ENCODE measurements at regions not wholly inside any gene's neighbourhood (a gene's known extent, or its start where the extent isn't known, plus 50 kb on each side); places are given as distances from the start of the nearest gene placed in this dataset.

GRCh38 chr6:23526526-23526925, 599.5 kb upstream of the NRSN1 start:
- TF ChIP-seq CTCF (conservative IDR thresholded peaks at IDR 0.05; ENCODE audit: low read depth) = no peak
- DNase-seq (ENCODE audit: low spot score) = no peak
- CTCF ChIA-PET = no interaction called here
- POLR2A ChIA-PET (ENCODE audit: low non-redundant PET) = no interaction called here
- no peak overlapping the region for H3K27ac ChIP-seq

- CTCF ChIA-PET = interaction anchor here (0.6 kb wide), 1 partner anchor 307 kb away, joined by 4 read pairs; no protein-coding TSS in a partner anchor
- TF ChIP-seq CTCF (conservative IDR thresholded peaks at IDR 0.05; ENCODE audit: low read depth) = no peak
- no peak overlapping the region for H3K27ac ChIP-seq
- POLR2A ChIA-PET (ENCODE audit: low non-redundant PET) = no interaction called here
- DNase-seq (ENCODE audit: low spot score) = no peak
Observed at GRCh38 chr6:23529902-23530301, 596.1 kb upstream of the NRSN1 start.

GRCh38 chr6:23531666-23532065, 594.3 kb upstream of the NRSN1 start:
- DNase-seq (ENCODE audit: low spot score) = no peak
- ChIA-PET POLR2A (ENCODE audit: low non-redundant PET) (no interaction called here), CTCF (no interaction called here)
- no peak overlapping the region for H3K27ac ChIP-seq
- no peak for TF ChIP-seq CTCF (conservative IDR thresholded peaks at IDR 0.05; ENCODE audit: low read depth)

GRCh38 chr6:23532227-23532626, 593.8 kb upstream of the NRSN1 start:
- CTCF ChIA-PET = no interaction called here
- POLR2A ChIA-PET (ENCODE audit: low non-redundant PET) = no interaction called here
- no peak for DNase-seq (ENCODE audit: low spot score)
- no peak overlapping the region for H3K27ac ChIP-seq
- no peak for TF ChIP-seq CTCF (conservative IDR thresholded peaks at IDR 0.05; ENCODE audit: low read depth)

- CTCF ChIA-PET = no interaction called here
- TF ChIP-seq CTCF (conservative IDR thresholded peaks at IDR 0.05; ENCODE audit: low read depth) = no peak
- POLR2A ChIA-PET (ENCODE audit: low non-redundant PET) = no interaction called here
- no peak overlapping the region for H3K27ac ChIP-seq
- no peak for DNase-seq (ENCODE audit: low spot score)
Observed at GRCh38 chr6:23533311-23533710, 592.7 kb upstream of the NRSN1 start.

- POLR2A ChIA-PET (ENCODE audit: low non-redundant PET) = no interaction called here
- CTCF ChIA-PET = no interaction called here
- no peak overlapping the region for H3K27ac ChIP-seq
- DNase-seq (ENCODE audit: low spot score) = no peak
- TF ChIP-seq CTCF (conservative IDR thresholded peaks at IDR 0.05; ENCODE audit: low read depth) = no peak
Observed at GRCh38 chr6:23533944-23534343, 592.1 kb upstream of the NRSN1 start.

GRCh38 chr6:23534351-23534750, 591.7 kb upstream of the NRSN1 start:
- peak; percentile 4 for DNase-seq (ENCODE audit: low spot score)
- POLR2A ChIA-PET (ENCODE audit: low non-redundant PET) = no interaction called here
- CTCF ChIA-PET = no interaction called here
- TF ChIP-seq CTCF (conservative IDR thresholded peaks at IDR 0.05; ENCODE audit: low read depth) = no peak
- no peak overlapping the region for H3K27ac ChIP-seq
